ENCODE measurements at regions not wholly inside any gene's neighbourhood (a gene's known extent, or its start where the extent isn't known, plus 50 kb on each side); places are given as distances from the start of the nearest gene placed in this dataset.

DNA sequence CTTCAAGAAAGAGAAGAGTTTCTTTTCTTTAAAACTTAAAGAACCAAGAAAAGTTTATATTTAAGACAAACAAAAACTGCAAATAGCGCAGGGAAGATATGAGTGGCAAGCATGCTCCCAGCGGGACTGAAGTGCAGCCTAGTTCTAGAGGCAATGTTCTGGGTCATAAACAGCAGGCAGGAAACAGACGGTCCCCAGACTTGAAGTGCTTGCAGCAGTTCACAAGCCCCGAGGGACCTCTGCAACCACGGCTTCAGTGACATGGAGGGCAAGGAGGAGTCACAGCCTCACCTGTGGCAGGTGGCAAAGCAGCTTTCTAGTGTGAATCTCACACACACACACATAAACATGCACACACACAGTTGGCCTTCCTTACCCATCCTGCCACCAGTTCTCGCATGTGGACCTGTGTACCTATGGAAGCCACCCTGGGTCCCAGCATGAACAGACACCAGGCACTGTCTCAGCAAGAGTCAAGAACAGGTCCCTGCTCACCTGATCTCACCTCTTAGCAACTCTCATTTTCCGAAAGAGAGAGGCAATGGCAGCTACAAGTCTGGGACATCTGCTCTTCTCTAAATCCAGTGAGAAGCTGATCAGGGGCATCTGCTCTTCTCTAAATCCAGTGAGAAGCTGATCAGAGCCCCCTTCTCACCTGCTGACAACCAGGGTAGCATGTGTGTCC is 162.0 kb downstream of the EFNB2 start:
- Histone ChIP-seq H3K4me3 (ENCODE audit: low read depth, low read length) (no peak overlapping the region), H3K36me3 (ENCODE audit: control insufficient read depth in 2 of 2, insufficient read depth in 1 of 2, low read length in 2 of 2) (no peaks in the 10 kb centered on the region), H3K4me1 (ENCODE audit: control insufficient read depth, insufficient read depth, low read length) (peaks cover 5% of the 10 kb centered on the region; the same call in 1 of the 2 replicates), H3K27ac (ENCODE audit: extremely low read depth, low read depth, low read length) (peak overlapping the region; percentile 36; the same call in 1 of the 2 replicates), H3K9me3 (ENCODE audit: control insufficient read depth, insufficient read depth, low read depth, low read length) (no peaks in the 10 kb centered on the region)
- ChIA-PET CTCF (no interaction called here), POLR2A (no interaction called here)
- no peak for TF ChIP-seq KLF8 (tag by site-specific recombination; IDR thresholded peaks at IDR 0.05)
- TF ChIP-seq MZF1 (tag by site-specific recombination; IDR thresholded peaks at IDR 0.05; ENCODE audit: borderline replicate concordance): no peak
- TF ChIP-seq ZNF639 (tag by site-specific recombination; IDR thresholded peaks at IDR 0.05): no peak
- TF ChIP-seq ZSCAN30 (tag by site-specific recombination; IDR thresholded peaks at IDR 0.05): no peak
- no peak for TF ChIP-seq ZNF211 (tag by site-specific recombination; IDR thresholded peaks at IDR 0.05; ENCODE audit: low read depth)
- peak; percentile 52; the same call in 1 of the 2 replicates for TF ChIP-seq ZNF18 (tag by site-specific recombination; IDR thresholded peaks at IDR 0.05)
- TF ChIP-seq ZNF510 (tag by site-specific recombination; IDR thresholded peaks at IDR 0.05; ENCODE audit: insufficient replicate concordance): no peak
- TF ChIP-seq, protein P1, sequence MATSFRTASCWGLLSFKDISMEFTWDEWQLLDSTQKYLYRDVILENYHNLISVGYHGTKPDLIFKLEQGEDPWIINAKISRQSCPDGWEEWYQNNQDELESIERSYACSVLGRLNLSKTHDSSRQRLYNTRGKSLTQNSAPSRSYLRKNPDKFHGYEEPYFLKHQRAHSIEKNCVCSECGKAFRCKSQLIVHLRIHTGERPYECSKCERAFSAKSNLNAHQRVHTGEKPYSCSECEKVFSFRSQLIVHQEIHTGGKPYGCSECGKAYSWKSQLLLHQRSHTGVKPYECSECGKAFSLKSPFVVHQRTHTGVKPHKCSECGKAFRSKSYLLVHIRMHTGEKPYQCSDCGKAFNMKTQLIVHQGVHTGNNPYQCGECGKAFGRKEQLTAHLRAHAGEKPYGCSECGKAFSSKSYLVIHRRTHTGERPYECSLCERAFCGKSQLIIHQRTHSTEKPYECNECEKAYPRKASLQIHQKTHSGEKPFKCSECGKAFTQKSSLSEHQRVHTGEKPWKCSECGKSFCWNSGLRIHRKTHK (tag by site-specific recombination; IDR thresholded peaks at IDR 0.05): no peak
- TF ChIP-seq KLF1 (tag by site-specific recombination; IDR thresholded peaks at IDR 0.05): no peak
- no peak for TF ChIP-seq SALL2 (tag by site-specific recombination; IDR thresholded peaks at IDR 0.05; ENCODE audit: borderline replicate concordance)
- 0 out of 2 replicates have a peak, but pooled peaks have one; percentile 55 for TF ChIP-seq ZNF561 (tag by site-specific recombination; IDR thresholded peaks at IDR 0.05; ENCODE audit: borderline replicate concordance)
- TF ChIP-seq SP3 (tag by site-specific recombination; IDR thresholded peaks at IDR 0.05): no peak
- TF ChIP-seq SCRT1 (tag by site-specific recombination; IDR thresholded peaks at IDR 0.05; ENCODE audit: borderline replicate concordance): peak; percentile 51; the same call in 1 of the 2 replicates
- TF ChIP-seq ZNF670 (tag by site-specific recombination; IDR thresholded peaks at IDR 0.05; ENCODE audit: low read depth): no peak
- peak; percentile 77 for TF ChIP-seq ZIC2 (tag by site-specific recombination; IDR thresholded peaks at IDR 0.05)
- no peak for TF ChIP-seq ZNF785 (tag by site-specific recombination; IDR thresholded peaks at IDR 0.05)
- no peak for TF ChIP-seq ZNF777 (tag by site-specific recombination; IDR thresholded peaks at IDR 0.05; ENCODE audit: borderline replicate concordance)
- TF ChIP-seq, protein P2, sequence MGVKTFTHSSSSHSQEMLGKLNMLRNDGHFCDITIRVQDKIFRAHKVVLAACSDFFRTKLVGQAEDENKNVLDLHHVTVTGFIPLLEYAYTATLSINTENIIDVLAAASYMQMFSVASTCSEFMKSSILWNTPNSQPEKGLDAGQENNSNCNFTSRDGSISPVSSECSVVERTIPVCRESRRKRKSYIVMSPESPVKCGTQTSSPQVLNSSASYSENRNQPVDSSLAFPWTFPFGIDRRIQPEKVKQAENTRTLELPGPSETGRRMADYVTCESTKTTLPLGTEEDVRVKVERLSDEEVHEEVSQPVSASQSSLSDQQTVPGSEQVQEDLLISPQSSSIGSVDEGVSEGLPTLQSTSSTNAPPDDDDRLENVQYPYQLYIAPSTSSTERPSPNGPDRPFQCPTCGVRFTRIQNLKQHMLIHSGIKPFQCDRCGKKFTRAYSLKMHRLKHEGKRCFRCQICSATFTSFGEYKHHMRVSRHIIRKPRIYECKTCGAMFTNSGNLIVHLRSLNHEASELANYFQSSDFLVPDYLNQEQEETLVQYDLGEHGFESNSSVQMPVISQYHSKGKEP (tag by site-specific recombination; IDR thresholded peaks at IDR 0.05): peak; percentile 92
- TF ChIP-seq, protein P3, sequence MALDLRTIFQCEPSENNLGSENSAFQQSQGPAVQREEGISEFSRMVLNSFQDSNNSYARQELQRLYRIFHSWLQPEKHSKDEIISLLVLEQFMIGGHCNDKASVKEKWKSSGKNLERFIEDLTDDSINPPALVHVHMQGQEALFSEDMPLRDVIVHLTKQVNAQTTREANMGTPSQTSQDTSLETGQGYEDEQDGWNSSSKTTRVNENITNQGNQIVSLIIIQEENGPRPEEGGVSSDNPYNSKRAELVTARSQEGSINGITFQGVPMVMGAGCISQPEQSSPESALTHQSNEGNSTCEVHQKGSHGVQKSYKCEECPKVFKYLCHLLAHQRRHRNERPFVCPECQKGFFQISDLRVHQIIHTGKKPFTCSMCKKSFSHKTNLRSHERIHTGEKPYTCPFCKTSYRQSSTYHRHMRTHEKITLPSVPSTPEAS (tag by site-specific recombination; IDR thresholded peaks at IDR 0.05): no peak
- no peak for TF ChIP-seq ZNF302 (tag by site-specific recombination; IDR thresholded peaks at IDR 0.05; ENCODE audit: low read depth)
- 0 out of 2 replicates have a peak, but pooled peaks have one; percentile 33 for TF ChIP-seq HIC1 (tag by site-specific recombination; IDR thresholded peaks at IDR 0.05)
- TF ChIP-seq ZNF629 (tag by site-specific recombination; IDR thresholded peaks at IDR 0.05): no peak
- TF ChIP-seq WT1 (tag by site-specific recombination; IDR thresholded peaks at IDR 0.05): no peak
- no peak for TF ChIP-seq ZNF621 (tag by site-specific recombination; IDR thresholded peaks at IDR 0.05)
- TF ChIP-seq ZNF571 (tag by site-specific recombination; IDR thresholded peaks at IDR 0.05): no peak
- no peak for TF ChIP-seq ZXDB (tag by site-specific recombination; IDR thresholded peaks at IDR 0.05)
- TF ChIP-seq ZNF514 (tag by site-specific recombination; IDR thresholded peaks at IDR 0.05): no peak
- TF ChIP-seq ZNF433 (tag by site-specific recombination; IDR thresholded peaks at IDR 0.05; ENCODE audit: low read depth): no peak
